H7 (cell line): ENCODE measurements at regions not wholly inside any gene's neighbourhood (a gene's known extent, or its start where the extent isn't known, plus 50 kb on each side); places are given as distances from the start of the nearest gene placed in this dataset.
"Not testable (repeated sequence)": the region's sequence is repeated elsewhere in the genome, so short reads cannot be mapped to it uniquely, and the experiment has no call there.

Experiments used
- DNase-seq: peaks from one replicate; pipeline ENCODE4 v3.0.0; 2012
- H3K27me3 ChIP-seq: 2 replicates; pipeline ENCODE4 v1.6.0; 2011; ENCODE audit warnings: mild to moderate bottlenecking, low read length; ENCODE audit not compliant: control insufficient read depth, insufficient read depth
- H3K36me3 ChIP-seq: replicated peaks from 2 replicates; pipeline ENCODE4 v1.5.1; 2011; ENCODE audit warnings: low read length; ENCODE audit not compliant: control insufficient read depth, insufficient read depth
- H3K4me3 ChIP-seq: 2 replicates; pipeline ENCODE4 v1.5.1; 2011; ENCODE audit warnings: low read depth, mild to moderate bottlenecking, control low read depth, low read length, moderate library complexity; ENCODE audit not compliant: insufficient read depth

- H3K36me3 ChIP-seq, result no peaks in the 10 kb centered on the region
- DNase-seq, result peak; percentile 19
- H3K27me3 ChIP-seq, result no peaks in the 10 kb centered on the region
- H3K4me3 ChIP-seq, result no peak overlapping the region
Observed at GRCh38 chr13:69092615-69093322, 1014.9 kb upstream of the ATXN8OS start.

- Histone ChIP-seq H3K36me3 (no peaks in the 10 kb centered on the region), H3K27me3 (no peaks in the 10 kb centered on the region), H3K4me3 (no peak overlapping the region)
- DNase-seq, result no peak
Observed at GRCh38 chr13:69077267-69077666, 1030.4 kb upstream of the ATXN8OS start.

- H3K4me3 ChIP-seq, result no peak overlapping the region
- H3K36me3 ChIP-seq, result no peaks in the 10 kb centered on the region
Observed at GRCh38 chr13:69069554-69070133, 1038.0 kb upstream of the ATXN8OS start.

GRCh38 chr13:69050696-69051095, 1056.9 kb upstream of the ATXN8OS start:
- DNase-seq, result no peak
- Histone ChIP-seq H3K27me3 (no peaks in the 10 kb centered on the region), H3K4me3 (no peak overlapping the region), H3K36me3 (no peaks in the 10 kb centered on the region)

More at GRCh38 chr13:69069554-69070133, 1038.0 kb upstream of the ATXN8OS start:
- DNase-seq, result no peak
- no peaks in the 10 kb centered on the region for H3K27me3 ChIP-seq

GRCh38 chr13:69044629-69045028, 1063.0 kb upstream of the ATXN8OS start:
- no peaks in the 10 kb centered on the region for H3K36me3 ChIP-seq
- H3K4me3 ChIP-seq, result no peak overlapping the region
- DNase-seq, result no peak
- H3K27me3 ChIP-seq, result no peaks in the 10 kb centered on the region

GRCh38 chr13:69040898-69041297, 1066.7 kb upstream of the ATXN8OS start:
- DNase-seq, result no peak
- Histone ChIP-seq H3K36me3 (no peaks in the 10 kb centered on the region), H3K4me3 (no peak overlapping the region), H3K27me3 (no peaks in the 10 kb centered on the region)

- no peaks in the 10 kb centered on the region for H3K36me3 ChIP-seq
- H3K27me3 ChIP-seq, result no peaks in the 10 kb centered on the region
- H3K4me3 ChIP-seq, result no peak overlapping the region
- no peak for DNase-seq
Observed at GRCh38 chr13:69035771-69036170, 1071.9 kb upstream of the ATXN8OS start.

- no peak for DNase-seq
- Histone ChIP-seq H3K4me3 (no peak overlapping the region), H3K36me3 (no peaks in the 10 kb centered on the region), H3K27me3 (no peaks in the 10 kb centered on the region)
Observed at GRCh38 chr13:69028936-69029335, 1078.7 kb upstream of the ATXN8OS start.

GRCh38 chr13:69020120-69020519, 1087.5 kb upstream of the ATXN8OS start:
- Histone ChIP-seq H3K4me3 (no peak overlapping the region), H3K27me3 (no peaks in the 10 kb centered on the region), H3K36me3 (no peaks in the 10 kb centered on the region)
- no peak for DNase-seq

- H3K36me3 ChIP-seq, H3K27me3 ChIP-seq, DNase-seq, H3K4me3 ChIP-seq: not testable (repeated sequence)
Observed at GRCh38 chr13:69018173-69018572, 1089.5 kb upstream of the ATXN8OS start.

- DNase-seq, result no peak
- Histone ChIP-seq H3K27me3 (no peaks in the 10 kb centered on the region), H3K4me3 (no peak overlapping the region), H3K36me3 (no peaks in the 10 kb centered on the region)
Observed at GRCh38 chr13:69010789-69011188, 1096.8 kb upstream of the ATXN8OS start.

GRCh38 chr13:69008499-69008898, 1099.1 kb upstream of the ATXN8OS start:
- DNase-seq, result no peak
- no peaks in the 10 kb centered on the region for H3K36me3 ChIP-seq
- H3K4me3 ChIP-seq, result no peak overlapping the region
- H3K27me3 ChIP-seq, result no peaks in the 10 kb centered on the region

- H3K36me3 ChIP-seq, result no peaks in the 10 kb centered on the region
- no peak overlapping the region for H3K4me3 ChIP-seq
- no peaks in the 10 kb centered on the region; the same call in 1 of the 2 replicates for H3K27me3 ChIP-seq
- no peak for DNase-seq
Observed at GRCh38 chr13:68998056-68998455, 1109.6 kb upstream of the ATXN8OS start.

- Histone ChIP-seq H3K27me3 (no peaks in the 10 kb centered on the region; the same call in 1 of the 2 replicates), H3K36me3 (no peaks in the 10 kb centered on the region), H3K4me3 (no peak overlapping the region)
- DNase-seq, result no peak
Observed at GRCh38 chr13:68996668-68997025, 1111.0 kb upstream of the ATXN8OS start.

GRCh38 chr13:68995972-68996667, 1111.5 kb upstream of the ATXN8OS start:
- Histone ChIP-seq H3K27me3 (no peaks in the 10 kb centered on the region; the same call in 1 of the 2 replicates), H3K36me3 (no peaks in the 10 kb centered on the region), H3K4me3 (no peak overlapping the region)
- DNase-seq, result no peak
